Body of pancreas (tissue), 4 donors: ENCODE measurements at regions not wholly inside any gene's neighbourhood (a gene's known extent, or its start where the extent isn't known, plus 50 kb on each side); places are given as distances from the start of the nearest gene placed in this dataset.

Experiments
- POLR2A ChIP-seq, 3 donors: fragments of 450-650 bp; IDR thresholded peaks; one replicate each; pipeline ENCODE4 v1.6.1; 2016; ENCODE audit warnings: antibody characterized with exemption in 3 of 3, mild to moderate bottlenecking in 2 of 3
- TF ChIP-seq, protein P1 (sequence below), 7 experiments: fragments of 450-650 bp in 4 of 7; fragments of 200-600 bp in 3 of 7; sonication (generic) in 3 of 7; IDR thresholded peaks; one replicate each; pipeline ENCODE4 v1.5.1; 2016 to 2019; ENCODE audit warnings: antibody characterized with exemption in 7 of 7

DNA sequence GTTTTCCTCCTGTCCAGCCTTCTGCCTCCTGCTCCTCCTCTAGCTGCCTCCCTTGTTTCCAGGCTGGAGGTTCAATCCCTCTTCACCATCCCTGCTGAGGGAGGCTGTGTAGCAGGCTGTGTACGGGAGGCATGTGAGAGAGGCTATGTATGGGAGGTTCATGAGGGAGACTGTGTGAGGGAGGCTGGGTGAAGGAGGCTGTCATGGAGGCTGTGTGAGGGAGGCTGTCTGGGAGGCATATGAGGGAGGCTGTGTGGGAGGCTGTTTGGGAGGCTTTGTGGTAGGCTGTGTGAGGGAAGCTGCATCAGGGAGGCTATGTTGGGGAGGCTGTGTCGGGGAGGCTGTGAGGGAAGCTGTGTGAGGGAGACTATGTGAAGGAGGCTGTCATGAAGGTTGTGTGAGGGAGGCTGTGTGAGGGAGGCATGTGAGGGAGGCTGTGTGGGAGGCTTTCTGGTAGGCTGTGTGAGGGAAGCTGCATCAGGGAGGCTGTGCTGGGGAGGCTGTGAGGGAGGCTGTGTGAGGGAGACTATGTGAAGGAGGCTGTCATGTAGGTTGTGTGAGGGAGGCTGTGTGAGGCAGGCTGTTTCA, 123.7 kb upstream of the RNF32 start:
- TF ChIP-seq, protein P1, sequence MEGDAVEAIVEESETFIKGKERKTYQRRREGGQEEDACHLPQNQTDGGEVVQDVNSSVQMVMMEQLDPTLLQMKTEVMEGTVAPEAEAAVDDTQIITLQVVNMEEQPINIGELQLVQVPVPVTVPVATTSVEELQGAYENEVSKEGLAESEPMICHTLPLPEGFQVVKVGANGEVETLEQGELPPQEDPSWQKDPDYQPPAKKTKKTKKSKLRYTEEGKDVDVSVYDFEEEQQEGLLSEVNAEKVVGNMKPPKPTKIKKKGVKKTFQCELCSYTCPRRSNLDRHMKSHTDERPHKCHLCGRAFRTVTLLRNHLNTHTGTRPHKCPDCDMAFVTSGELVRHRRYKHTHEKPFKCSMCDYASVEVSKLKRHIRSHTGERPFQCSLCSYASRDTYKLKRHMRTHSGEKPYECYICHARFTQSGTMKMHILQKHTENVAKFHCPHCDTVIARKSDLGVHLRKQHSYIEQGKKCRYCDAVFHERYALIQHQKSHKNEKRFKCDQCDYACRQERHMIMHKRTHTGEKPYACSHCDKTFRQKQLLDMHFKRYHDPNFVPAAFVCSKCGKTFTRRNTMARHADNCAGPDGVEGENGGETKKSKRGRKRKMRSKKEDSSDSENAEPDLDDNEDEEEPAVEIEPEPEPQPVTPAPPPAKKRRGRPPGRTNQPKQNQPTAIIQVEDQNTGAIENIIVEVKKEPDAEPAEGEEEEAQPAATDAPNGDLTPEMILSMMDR (IDR thresholded peaks at IDR 0.05), result no peak
- no peak for TF ChIP-seq POLR2A (IDR thresholded peaks at IDR 0.05)
